Astrocyte (in vitro differentiated cells and primary cell): ENCODE measurements at regions not wholly inside any gene's neighbourhood (a gene's known extent, or its start where the extent isn't known, plus 50 kb on each side); places are given as distances from the start of the nearest gene placed in this dataset.

Experiments used
- DNase-seq: peaks from one replicate; pipeline ENCODE4 v3.0.0-alpha.2; 2010; ENCODE audit warnings: low read depth
- FAIRE-seq: peaks from 2 replicates; lab custom pipeline; 2011; peaks lifted over from hg19 to GRCh38; lab: Jason Lieb, UNC
- H2AFZ ChIP-seq: 2 replicates; pipeline ENCODE4 v1.6.0; 2012; ENCODE audit warnings: low read depth, low read length, inconsistent platforms
- H3K27ac ChIP-seq: 2 replicates; pipeline ENCODE4 v1.5.1; 2011; ENCODE audit warnings: low read depth, low read length, inconsistent platforms
- H3K27me3 ChIP-seq: 2 replicates; pipeline ENCODE4 v1.6.0; 2011; ENCODE audit warnings: low read length, inconsistent platforms; ENCODE audit not compliant: insufficient read depth
- H3K36me3 ChIP-seq: 2 replicates; pipeline ENCODE4 v1.5.1; 2011; ENCODE audit warnings: low read length, inconsistent platforms; ENCODE audit not compliant: insufficient read depth
- H3K4me1 ChIP-seq: 2 replicates; pipeline ENCODE4 v1.5.1; 2011; ENCODE audit warnings: low read length, inconsistent platforms; ENCODE audit not compliant: insufficient read depth
- H3K4me2 ChIP-seq: 2 replicates; pipeline ENCODE4 v1.6.0; 2012; ENCODE audit warnings: low read length, inconsistent platforms
- H3K4me3 ChIP-seq: 2 replicates; pipeline ENCODE4 v1.5.1; 2011; ENCODE audit warnings: low read depth, mild to moderate bottlenecking, low read length, inconsistent platforms; ENCODE audit not compliant: insufficient read depth
- H3K79me2 ChIP-seq: 2 replicates; pipeline ENCODE4 v1.6.0; 2012; ENCODE audit warnings: mild to moderate bottlenecking, low read length, inconsistent platforms; ENCODE audit not compliant: insufficient read depth
- H3K9ac ChIP-seq: 2 replicates; pipeline ENCODE4 v1.6.0; 2012; ENCODE audit warnings: mild to moderate bottlenecking, low read length, inconsistent platforms
- H3K9me3 ChIP-seq: 2 replicates; pipeline ENCODE4 v1.5.1; 2012; ENCODE audit warnings: low read depth, mild to moderate bottlenecking, low read length, inconsistent platforms; ENCODE audit not compliant: insufficient read depth
- H4K20me1 ChIP-seq: 2 replicates; pipeline ENCODE4 v1.6.0; 2012; ENCODE audit warnings: low read length, inconsistent platforms; ENCODE audit not compliant: insufficient read depth
- H3K27ac Mint-ChIP-seq: one replicate; pipeline ENCODE4 v1.8.0; 2021; ENCODE audit warnings: mild to moderate bottlenecking, mixed read lengths; ENCODE audit not compliant: unreplicated experiment
- H3K27me3 Mint-ChIP-seq: one replicate; pipeline ENCODE4 v1.8.0; 2021; ENCODE audit warnings: low read depth, mixed read lengths; ENCODE audit not compliant: unreplicated experiment
- H3K36me3 Mint-ChIP-seq: one replicate; pipeline ENCODE4 v1.8.0; 2021; ENCODE audit warnings: low read depth, mixed read lengths; ENCODE audit not compliant: unreplicated experiment
- H3K4me1 Mint-ChIP-seq: one replicate; pipeline ENCODE4 v1.8.0; 2021; ENCODE audit warnings: low read depth, mixed read lengths; ENCODE audit not compliant: unreplicated experiment
- H3K4me3 Mint-ChIP-seq: one replicate; pipeline ENCODE4 v1.8.0; 2021; ENCODE audit warnings: mild to moderate bottlenecking, moderate library complexity, mixed read lengths; ENCODE audit not compliant: unreplicated experiment
- H3K9me3 Mint-ChIP-seq: one replicate; pipeline ENCODE4 v1.8.0; 2021; ENCODE audit warnings: mild to moderate bottlenecking, mixed read lengths; ENCODE audit not compliant: unreplicated experiment
- EZH2 ChIP-seq: IDR thresholded peaks from 2 replicates; pipeline ENCODE4 v1.6.1; 2012; ENCODE audit warnings: mild to moderate bottlenecking, low read length, inconsistent platforms; ENCODE audit not compliant: insufficient read depth
- TF ChIP-seq, protein P1 (sequence below): IDR thresholded peaks from 2 replicates; pipeline ENCODE4 v1.5.1; 2011; ENCODE audit warnings: low read depth, mild to moderate bottlenecking, inconsistent platforms, low read length, moderate library complexity; ENCODE audit not compliant: insufficient read depth

DNA sequence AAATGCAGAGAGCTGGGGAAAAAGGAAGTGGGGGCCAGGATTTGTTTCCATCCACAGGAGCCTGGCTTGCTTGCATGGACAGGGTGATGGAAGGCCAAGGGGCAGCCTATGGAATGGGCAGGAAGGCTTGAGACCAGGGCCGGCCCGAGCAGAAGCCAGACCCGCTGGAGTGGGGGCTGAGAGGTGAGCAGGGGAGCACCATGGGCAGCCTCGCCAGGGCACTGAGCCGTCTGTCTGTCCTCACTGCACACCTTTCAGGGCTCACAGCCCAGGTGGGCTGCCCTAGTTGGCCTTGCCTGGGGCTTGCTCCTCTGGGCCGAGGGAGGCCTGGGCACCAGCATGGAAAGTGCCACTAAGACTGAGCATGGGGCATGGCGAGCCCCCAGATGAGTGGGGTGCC lies 58.6 kb upstream of the CNOT6 start:
- TF ChIP-seq, protein P1, sequence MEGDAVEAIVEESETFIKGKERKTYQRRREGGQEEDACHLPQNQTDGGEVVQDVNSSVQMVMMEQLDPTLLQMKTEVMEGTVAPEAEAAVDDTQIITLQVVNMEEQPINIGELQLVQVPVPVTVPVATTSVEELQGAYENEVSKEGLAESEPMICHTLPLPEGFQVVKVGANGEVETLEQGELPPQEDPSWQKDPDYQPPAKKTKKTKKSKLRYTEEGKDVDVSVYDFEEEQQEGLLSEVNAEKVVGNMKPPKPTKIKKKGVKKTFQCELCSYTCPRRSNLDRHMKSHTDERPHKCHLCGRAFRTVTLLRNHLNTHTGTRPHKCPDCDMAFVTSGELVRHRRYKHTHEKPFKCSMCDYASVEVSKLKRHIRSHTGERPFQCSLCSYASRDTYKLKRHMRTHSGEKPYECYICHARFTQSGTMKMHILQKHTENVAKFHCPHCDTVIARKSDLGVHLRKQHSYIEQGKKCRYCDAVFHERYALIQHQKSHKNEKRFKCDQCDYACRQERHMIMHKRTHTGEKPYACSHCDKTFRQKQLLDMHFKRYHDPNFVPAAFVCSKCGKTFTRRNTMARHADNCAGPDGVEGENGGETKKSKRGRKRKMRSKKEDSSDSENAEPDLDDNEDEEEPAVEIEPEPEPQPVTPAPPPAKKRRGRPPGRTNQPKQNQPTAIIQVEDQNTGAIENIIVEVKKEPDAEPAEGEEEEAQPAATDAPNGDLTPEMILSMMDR = no peak
- TF ChIP-seq EZH2 = no peak
- FAIRE-seq (no peak), DNase-seq (no peak)
- peaks cover 14% of the 10 kb centered on the region for H3K27me3 Mint-ChIP-seq
- H3K36me3 Mint-ChIP-seq = no peaks in the 10 kb centered on the region
- H3K4me1 Mint-ChIP-seq = no peaks in the 10 kb centered on the region
- H3K4me3 Mint-ChIP-seq = no peak overlapping the region
- no peak overlapping the region for H3K4me2 ChIP-seq
- H4K20me1 ChIP-seq = no peaks in the 10 kb centered on the region
- no peaks in the 10 kb centered on the region for H3K36me3 ChIP-seq
- no peak overlapping the region for H3K27ac Mint-ChIP-seq
- peaks cover 10% of the 10 kb centered on the region for H3K9me3 Mint-ChIP-seq
- no peaks in the 10 kb centered on the region for H3K4me1 ChIP-seq
- no peak overlapping the region for H2AFZ ChIP-seq
- no peak overlapping the region for H3K4me3 ChIP-seq
- no peaks in the 10 kb centered on the region for H3K27me3 ChIP-seq
- H3K9ac ChIP-seq = no peak overlapping the region
- no peak overlapping the region for H3K27ac ChIP-seq
- no peaks in the 10 kb centered on the region for H3K9me3 ChIP-seq
- H3K79me2 ChIP-seq = no peaks in the 10 kb centered on the region

DNA sequence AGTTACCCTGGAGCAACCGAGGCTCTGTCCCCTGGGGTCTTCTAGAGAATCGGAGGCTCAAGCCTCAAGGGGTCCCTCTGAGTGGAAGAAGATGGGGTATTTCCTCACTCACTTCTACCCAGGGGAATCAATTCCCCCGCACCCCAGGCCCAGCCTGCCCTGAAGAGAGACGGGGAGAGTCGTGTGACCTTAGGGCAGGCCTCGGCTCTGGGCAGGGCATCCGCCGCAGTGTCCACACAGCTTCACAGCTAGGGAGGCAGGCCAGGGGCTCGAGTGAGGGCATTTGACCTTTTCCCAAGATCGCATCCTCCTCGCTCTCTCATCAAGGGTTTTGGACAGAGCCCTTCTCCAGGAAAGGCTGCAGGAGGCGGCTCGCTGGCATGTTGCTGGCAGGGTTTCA lies 57.9 kb upstream of the CNOT6 start:
- Mint-ChIP-seq H3K9me3 (peaks cover 6% of the 10 kb centered on the region), H3K4me3 (no peak overlapping the region), H3K4me1 (no peaks in the 10 kb centered on the region), H3K36me3 (no peaks in the 10 kb centered on the region), H3K27me3 (peaks cover 14% of the 10 kb centered on the region), H3K27ac (no peak overlapping the region)
- no peaks in the 10 kb centered on the region for H3K79me2 ChIP-seq
- no peaks in the 10 kb centered on the region for H3K9me3 ChIP-seq
- no peaks in the 10 kb centered on the region for H4K20me1 ChIP-seq
- no peak overlapping the region for H2AFZ ChIP-seq
- DNase-seq (no peak), FAIRE-seq (no peak)
- H3K9ac ChIP-seq = no peak overlapping the region
- no peak overlapping the region for H3K4me2 ChIP-seq
- no peak overlapping the region for H3K27ac ChIP-seq
- no peak for TF ChIP-seq EZH2
- TF ChIP-seq, protein P1 = no peak
- H3K36me3 ChIP-seq = no peaks in the 10 kb centered on the region
- no peaks in the 10 kb centered on the region for H3K4me1 ChIP-seq
- H3K27me3 ChIP-seq = no peaks in the 10 kb centered on the region
- H3K4me3 ChIP-seq = no peak overlapping the region

DNA sequence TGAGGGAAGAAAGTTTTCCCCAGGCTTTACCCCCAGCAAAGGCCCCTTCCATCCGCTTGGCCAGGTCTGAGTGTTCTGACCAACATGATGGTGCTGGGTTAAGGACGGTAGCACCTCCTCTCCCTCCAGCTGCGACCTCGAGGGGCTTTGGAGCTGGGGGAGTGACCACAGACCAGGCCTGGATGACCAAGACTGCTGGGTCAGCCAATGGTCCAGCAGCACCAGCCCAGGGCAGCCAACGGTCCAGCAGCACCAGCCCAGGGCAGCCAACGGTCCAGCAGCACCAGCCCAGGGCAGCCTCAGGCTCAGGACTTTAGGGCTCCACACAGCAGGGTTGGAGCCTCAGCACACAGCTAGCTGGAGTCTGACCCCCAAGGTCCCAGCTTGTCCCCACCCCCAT lies 57.2 kb upstream of the CNOT6 start:
- no peak overlapping the region for H3K4me3 Mint-ChIP-seq
- H3K27me3 Mint-ChIP-seq = peaks cover 14% of the 10 kb centered on the region
- H3K36me3 ChIP-seq = no peaks in the 10 kb centered on the region
- no peaks in the 10 kb centered on the region for H4K20me1 ChIP-seq
- H3K27me3 ChIP-seq = no peaks in the 10 kb centered on the region
- H3K9ac ChIP-seq = no peak overlapping the region
- peaks cover 6% of the 10 kb centered on the region for H3K9me3 Mint-ChIP-seq
- no peaks in the 10 kb centered on the region for H3K9me3 ChIP-seq
- FAIRE-seq (no peak), DNase-seq (no peak)
- no peak overlapping the region for H2AFZ ChIP-seq
- no peak overlapping the region for H3K4me2 ChIP-seq
- no peaks in the 10 kb centered on the region for H3K4me1 Mint-ChIP-seq
- H3K79me2 ChIP-seq = no peaks in the 10 kb centered on the region
- no peaks in the 10 kb centered on the region for H3K36me3 Mint-ChIP-seq
- no peak overlapping the region for H3K27ac Mint-ChIP-seq
- H3K4me1 ChIP-seq = no peaks in the 10 kb centered on the region
- TF ChIP-seq EZH2 = no peak
- TF ChIP-seq, protein P1 = no peak
- no peak overlapping the region for H3K4me3 ChIP-seq
- H3K27ac ChIP-seq = no peak overlapping the region
